Neural progenitor cell (in vitro differentiated cells): ENCODE measurements at regions not wholly inside any gene's neighbourhood (a gene's known extent, or its start where the extent isn't known, plus 50 kb on each side); places are given as distances from the start of the nearest gene placed in this dataset.

ENCODE experiments used
- DNase-seq: peaks from one replicate; pipeline ENCODE4 v3.0.0-alpha.2; 2016; ENCODE audit warnings: low spot score
- H2AFZ ChIP-seq: fragments of 200-600 bp; sonication (generic); replicated peaks from 2 replicates; pipeline ENCODE4 v1.6.1; 2016; ENCODE audit warnings: antibody characterized with exemption
- H3F3A ChIP-seq: fragments of 200-600 bp; sonication (generic); 2 replicates; pipeline ENCODE4 v1.6.1; 2016; ENCODE audit warnings: antibody characterized with exemption, low read depth
- H3K27ac ChIP-seq: fragments of 200-600 bp; sonication (generic); 2 replicates; pipeline ENCODE4 v1.5.1; 2016; ENCODE audit warnings: mild to moderate bottlenecking
- H3K27me3 ChIP-seq: fragments of 200-600 bp; sonication (generic); 2 replicates; pipeline ENCODE4 v1.6.1; 2016; ENCODE audit warnings: mild to moderate bottlenecking, moderate library complexity
- H3K36me3 ChIP-seq: fragments of 200-600 bp; sonication (generic); 2 replicates; pipeline ENCODE4 v1.5.1; 2016
- H3K4me1 ChIP-seq: fragments of 200-600 bp; sonication (generic); 2 replicates; pipeline ENCODE4 v1.6.1; 2016; ENCODE audit warnings: mixed run types
- H3K4me2 ChIP-seq: fragments of 200-600 bp; sonication (generic); 2 replicates; pipeline ENCODE4 v1.6.1; 2016
- H3K4me3 ChIP-seq: fragments of 200-600 bp; sonication (generic); 2 replicates; pipeline ENCODE4 v1.5.1; 2016
- H3K79me2 ChIP-seq: fragments of 200-600 bp; sonication (generic); 2 replicates; pipeline ENCODE4 v1.6.1; 2016; ENCODE audit warnings: low read depth
- H3K9ac ChIP-seq: fragments of 200-600 bp; sonication (generic); 2 replicates; pipeline ENCODE4 v1.6.1; 2016
- H3K9me3 ChIP-seq: fragments of 200-600 bp; sonication (generic); 2 replicates; pipeline ENCODE4 v1.5.1; 2016; ENCODE audit warnings: low read depth
- H4K20me1 ChIP-seq: fragments of 200-600 bp; sonication (generic); 2 replicates; pipeline ENCODE4 v1.6.1; 2016; ENCODE audit warnings: low read depth
- H3K27ac Mint-ChIP-seq: 3 replicates; pipeline ENCODE4 v1.8.0; 2021; ENCODE audit warnings: mixed read lengths
- H3K27me3 Mint-ChIP-seq: 2 replicates; pipeline ENCODE4 v1.8.0; 2022; ENCODE audit warnings: low read depth, mild to moderate bottlenecking, inconsistent platforms, moderate library complexity, mixed read lengths; ENCODE audit not compliant: insufficient read depth
- H3K36me3 Mint-ChIP-seq: 3 replicates; pipeline ENCODE4 v1.8.0; 2021; ENCODE audit warnings: mixed read lengths
- H3K4me1 Mint-ChIP-seq: 3 replicates; pipeline ENCODE4 v1.8.0; 2021; ENCODE audit warnings: mixed read lengths
- H3K4me3 Mint-ChIP-seq: 3 replicates; pipeline ENCODE4 v1.8.0; 2021; ENCODE audit warnings: mild to moderate bottlenecking, moderate library complexity, mixed read lengths
- H3K9me3 Mint-ChIP-seq: 3 replicates; pipeline ENCODE4 v1.8.0; 2020; ENCODE audit warnings: mixed read lengths
- EZH2 ChIP-seq: fragments of 200-600 bp; sonication (generic); IDR thresholded peaks from 2 replicates; pipeline ENCODE4 v1.6.1; 2017; ENCODE audit warnings: antibody characterized with exemption, mild to moderate bottlenecking, moderate library complexity
- EZH2phosphoT487 ChIP-seq: fragments of 200-600 bp; sonication (generic); IDR thresholded peaks from 2 replicates; pipeline ENCODE4 v1.6.1; 2017; ENCODE audit warnings: antibody characterized with exemption
- TF ChIP-seq, protein P1 (sequence below): fragments of 200-600 bp; sonication (generic); IDR thresholded peaks from 2 replicates; pipeline ENCODE4 v1.5.1; 2017; ENCODE audit warnings: antibody characterized with exemption, mild to moderate bottlenecking

DNA sequence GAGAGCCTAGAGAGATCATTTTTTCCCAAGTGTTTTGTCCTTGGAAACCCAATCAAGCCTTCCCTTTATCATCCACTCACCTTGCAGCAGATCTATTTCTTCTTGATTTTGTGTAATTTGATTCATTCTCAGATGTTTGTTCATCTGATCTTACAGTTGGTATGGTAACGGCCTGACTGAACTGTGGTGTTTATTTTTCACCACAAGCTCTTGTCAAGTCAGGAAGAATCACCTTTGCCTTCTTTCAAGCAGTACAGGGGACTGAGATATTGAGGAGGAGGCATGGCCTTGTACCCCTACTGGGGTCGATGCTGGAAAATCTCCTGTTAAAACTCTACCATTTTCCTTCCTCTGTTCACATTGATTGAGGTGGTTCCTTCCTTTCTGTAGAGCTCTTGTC is 361.4 kb upstream of the CFAP20DC start:
- no peaks in the 10 kb centered on the region for H3K36me3 Mint-ChIP-seq
- H3K27ac Mint-ChIP-seq: no peak overlapping the region
- H3K79me2 ChIP-seq: no peaks in the 10 kb centered on the region
- H3K27me3 ChIP-seq: peaks cover 31% of the 10 kb centered on the region
- H3K4me3 ChIP-seq: no peak overlapping the region
- H3K4me1 Mint-ChIP-seq: no peaks in the 10 kb centered on the region
- TF ChIP-seq EZH2phosphoT487 (no peak), EZH2 (no peak)
- TF ChIP-seq, protein P1, sequence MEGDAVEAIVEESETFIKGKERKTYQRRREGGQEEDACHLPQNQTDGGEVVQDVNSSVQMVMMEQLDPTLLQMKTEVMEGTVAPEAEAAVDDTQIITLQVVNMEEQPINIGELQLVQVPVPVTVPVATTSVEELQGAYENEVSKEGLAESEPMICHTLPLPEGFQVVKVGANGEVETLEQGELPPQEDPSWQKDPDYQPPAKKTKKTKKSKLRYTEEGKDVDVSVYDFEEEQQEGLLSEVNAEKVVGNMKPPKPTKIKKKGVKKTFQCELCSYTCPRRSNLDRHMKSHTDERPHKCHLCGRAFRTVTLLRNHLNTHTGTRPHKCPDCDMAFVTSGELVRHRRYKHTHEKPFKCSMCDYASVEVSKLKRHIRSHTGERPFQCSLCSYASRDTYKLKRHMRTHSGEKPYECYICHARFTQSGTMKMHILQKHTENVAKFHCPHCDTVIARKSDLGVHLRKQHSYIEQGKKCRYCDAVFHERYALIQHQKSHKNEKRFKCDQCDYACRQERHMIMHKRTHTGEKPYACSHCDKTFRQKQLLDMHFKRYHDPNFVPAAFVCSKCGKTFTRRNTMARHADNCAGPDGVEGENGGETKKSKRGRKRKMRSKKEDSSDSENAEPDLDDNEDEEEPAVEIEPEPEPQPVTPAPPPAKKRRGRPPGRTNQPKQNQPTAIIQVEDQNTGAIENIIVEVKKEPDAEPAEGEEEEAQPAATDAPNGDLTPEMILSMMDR: no peak
- H3K9me3 Mint-ChIP-seq: no peaks in the 10 kb centered on the region
- H3K27me3 Mint-ChIP-seq: peaks cover 7% of the 10 kb centered on the region
- no peak for DNase-seq
- H4K20me1 ChIP-seq: no peaks in the 10 kb centered on the region
- H2AFZ ChIP-seq: no peak overlapping the region
- H3K9me3 ChIP-seq: no peaks in the 10 kb centered on the region
- H3K36me3 ChIP-seq: no peaks in the 10 kb centered on the region
- H3K4me2 ChIP-seq: no peak overlapping the region
- no peaks in the 10 kb centered on the region for H3F3A ChIP-seq
- H3K4me3 Mint-ChIP-seq: no peak overlapping the region
- no peaks in the 10 kb centered on the region for H3K4me1 ChIP-seq
- H3K9ac ChIP-seq: no peak overlapping the region
- no peak overlapping the region for H3K27ac ChIP-seq

- Histone ChIP-seq H4K20me1 (no peaks in the 10 kb centered on the region), H3K27me3 (peaks cover 52% of the 10 kb centered on the region), H2AFZ (no peak overlapping the region), H3F3A (peaks cover 16% of the 10 kb centered on the region), H3K9me3 (no peaks in the 10 kb centered on the region), H3K79me2 (no peaks in the 10 kb centered on the region), H3K4me2 (no peak overlapping the region), H3K4me1 (peaks cover 9% of the 10 kb centered on the region), H3K9ac (no peak overlapping the region), H3K27ac (no peak overlapping the region), H3K36me3 (no peaks in the 10 kb centered on the region), H3K4me3 (no peak overlapping the region)
- TF ChIP-seq EZH2: no peak
- no peak for TF ChIP-seq EZH2phosphoT487
- TF ChIP-seq, protein P1: no peak
- Mint-ChIP-seq H3K27me3 (peaks cover 9% of the 10 kb centered on the region), H3K9me3 (no peaks in the 10 kb centered on the region), H3K36me3 (no peaks in the 10 kb centered on the region), H3K4me1 (peaks cover 20% of the 10 kb centered on the region), H3K27ac (no peak overlapping the region), H3K4me3 (no peak overlapping the region)
- DNase-seq: no peak
These were observed 358.3 kb upstream of the CFAP20DC start for GRCh38 chr3:59408047-59408624.

DNA sequence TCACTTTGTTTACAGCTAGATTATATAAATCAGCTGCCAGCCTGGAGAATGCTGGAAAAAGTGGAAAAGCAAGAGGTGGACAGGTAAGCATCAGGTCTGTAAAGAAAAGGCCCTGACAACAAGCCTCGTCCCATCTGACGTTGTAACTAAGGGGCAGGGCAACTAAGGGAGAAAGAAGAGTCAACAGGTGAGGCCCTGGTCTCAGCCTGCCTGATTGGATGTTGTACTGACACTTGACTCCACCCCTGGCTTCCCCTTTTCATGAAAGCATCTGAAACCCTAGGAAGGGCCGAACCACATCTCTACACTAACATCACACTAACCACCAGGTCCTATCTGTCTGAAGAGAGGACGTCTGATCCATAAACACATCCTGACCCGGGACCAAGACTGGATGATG is 357.6 kb upstream of the CFAP20DC start:
- peaks cover 9% of the 10 kb centered on the region for H3K4me1 ChIP-seq
- no peak overlapping the region for H3K27ac ChIP-seq
- TF ChIP-seq EZH2phosphoT487: no peak
- no peak for TF ChIP-seq EZH2
- TF ChIP-seq, protein P1: no peak
- Mint-ChIP-seq H3K9me3 (no peaks in the 10 kb centered on the region), H3K4me3 (no peak overlapping the region), H3K36me3 (no peaks in the 10 kb centered on the region), H3K4me1 (peaks cover 20% of the 10 kb centered on the region), H3K27ac (no peak overlapping the region), H3K27me3 (peaks cover 10% of the 10 kb centered on the region)
- peaks cover 57% of the 10 kb centered on the region for H3K27me3 ChIP-seq
- DNase-seq: no peak
- H3K4me2 ChIP-seq: no peak overlapping the region
- no peaks in the 10 kb centered on the region for H3K36me3 ChIP-seq
- peaks cover 16% of the 10 kb centered on the region for H3F3A ChIP-seq
- no peak overlapping the region for H3K4me3 ChIP-seq
- H3K79me2 ChIP-seq: no peaks in the 10 kb centered on the region
- H3K9ac ChIP-seq: no peak overlapping the region
- no peak overlapping the region for H2AFZ ChIP-seq
- no peaks in the 10 kb centered on the region for H4K20me1 ChIP-seq
- H3K9me3 ChIP-seq: no peaks in the 10 kb centered on the region
